Neural cell (in vitro differentiated cells): ENCODE measurements at regions not wholly inside any gene's neighbourhood (a gene's known extent, or its start where the extent isn't known, plus 50 kb on each side); places are given as distances from the start of the nearest gene placed in this dataset.

ENCODE experiments used
- H2AFZ ChIP-seq: fragments of 200-600, 300-800 bp; sonication (generic), shearing (Covaris generic); 2 replicates; pipeline ENCODE4 v1.6.0; 2014; ENCODE audit warnings: low read depth, mild to moderate bottlenecking, antibody characterized with exemption, low read length, moderate library complexity
- H3F3A ChIP-seq: fragments of 200-600 bp; shearing (Covaris generic); 2 replicates; pipeline ENCODE4 v1.6.1; 2016; ENCODE audit warnings: mild to moderate bottlenecking, moderate library complexity, mixed read lengths, antibody characterized with exemption, low read length; ENCODE audit not compliant: insufficient read depth, poor library complexity, severe bottlenecking
- H3K27ac ChIP-seq: fragments of 200-600, 300-800 bp; sonication (generic), shearing (Covaris generic); 2 replicates; pipeline ENCODE4 v1.5.1; 2014; ENCODE audit warnings: mild to moderate bottlenecking, low read length, moderate library complexity
- H3K27me3 ChIP-seq: fragments of 300-800, 200-600 bp; sonication (generic), shearing (Covaris generic); 2 replicates; pipeline ENCODE4 v1.6.0; 2014; ENCODE audit warnings: mild to moderate bottlenecking, low read depth, low read length, moderate library complexity; ENCODE audit not compliant: insufficient read depth
- H3K36me3 ChIP-seq: fragments of 300-800, 200-600 bp; sonication (generic), shearing (Covaris generic); 2 replicates; pipeline ENCODE4 v1.5.1; 2014; ENCODE audit warnings: mild to moderate bottlenecking, antibody characterized with exemption, low read length, moderate library complexity; ENCODE audit not compliant: insufficient read depth
- H3K4me2 ChIP-seq: fragments of 300-800, 200-600 bp; sonication (generic), shearing (Covaris generic); 2 replicates; pipeline ENCODE4 v1.6.0; 2014; ENCODE audit warnings: mild to moderate bottlenecking, low read length
- H3K4me3 ChIP-seq: fragments of 300-800, 200-600 bp; sonication (generic), shearing (Covaris generic); 2 replicates; pipeline ENCODE4 v1.5.1; 2014; ENCODE audit warnings: mild to moderate bottlenecking, low read length, moderate library complexity
- H3K79me2 ChIP-seq: fragments of 200-600 bp; shearing (Covaris generic); replicated peaks from 2 replicates; pipeline ENCODE4 v1.6.0; 2014; ENCODE audit warnings: mild to moderate bottlenecking, low read length, moderate library complexity; ENCODE audit not compliant: insufficient read depth
- H3K9ac ChIP-seq: fragments of 300-800, 200-600 bp; sonication (generic), shearing (Covaris generic); 2 replicates; pipeline ENCODE4 v1.6.1; 2016; ENCODE audit warnings: mild to moderate bottlenecking, low read length, mixed read lengths
- H3K9me2 ChIP-seq: fragments of 200-600 bp; shearing (Covaris generic); 2 replicates; pipeline ENCODE4 v1.6.1; 2016; ENCODE audit warnings: mild to moderate bottlenecking, low read length, mixed read lengths; ENCODE audit not compliant: insufficient read depth
- H3K9me3 ChIP-seq: fragments of 200-600, 300-800 bp; sonication (generic), shearing (Covaris generic); 2 replicates; pipeline ENCODE4 v1.6.1; 2016; ENCODE audit warnings: mild to moderate bottlenecking, mixed run types, low read length, moderate library complexity, mixed read lengths
- H4K20me1 ChIP-seq: fragments of 200-600 bp; shearing (Covaris generic); 2 replicates; pipeline ENCODE4 v1.6.1; 2016; ENCODE audit warnings: mild to moderate bottlenecking, mixed run types; ENCODE audit not compliant: insufficient read depth
- CTCF ChIP-seq: fragments of 450-650 bp; IDR thresholded peaks from 2 replicates; pipeline ENCODE4 v1.5.1; 2014; ENCODE audit warnings: antibody characterized with exemption, mild to moderate bottlenecking, moderate library complexity; ENCODE audit not compliant: poor library complexity, severe bottlenecking
- EP300 ChIP-seq: fragments of 450-650 bp; conservative IDR thresholded peaks from 2 replicates; pipeline ENCODE4 v1.6.1; 2014; ENCODE audit warnings: antibody characterized with exemption, mild to moderate bottlenecking, moderate library complexity; ENCODE audit not compliant: poor library complexity, severe bottlenecking
- EZH2 ChIP-seq: fragments of 200-600, 300-800 bp; shearing (Covaris generic), sonication (generic); IDR thresholded peaks from 2 replicates; pipeline ENCODE4 v1.6.1; 2014; ENCODE audit warnings: antibody characterized with exemption, low read length, borderline replicate concordance, mild to moderate bottlenecking; ENCODE audit not compliant: insufficient read depth, poor library complexity, severe bottlenecking
- MXI1 ChIP-seq: fragments of 450-650 bp; conservative IDR thresholded peaks from 2 replicates; pipeline ENCODE4 v1.6.1; 2014; ENCODE audit warnings: antibody characterized with exemption, mild to moderate bottlenecking; ENCODE audit not compliant: poor library complexity, severe bottlenecking
- POLR2AphosphoS5 ChIP-seq: IDR thresholded peaks from 2 replicates; pipeline ENCODE4 v1.6.1; 2012
- RAD21 ChIP-seq: fragments of 450-650 bp; conservative IDR thresholded peaks from 2 replicates; pipeline ENCODE4 v1.6.1; 2014; ENCODE audit warnings: antibody characterized with exemption, mild to moderate bottlenecking, moderate library complexity
- REST ChIP-seq: IDR thresholded peaks from 2 replicates; pipeline ENCODE4 v1.6.1; 2012; ENCODE audit warnings: borderline replicate concordance
- SMC3 ChIP-seq: fragments of 450-650 bp; conservative IDR thresholded peaks from 2 replicates; pipeline ENCODE4 v1.6.1; 2014; ENCODE audit warnings: antibody characterized with exemption, mild to moderate bottlenecking, moderate library complexity; ENCODE audit not compliant: poor library complexity
- TAF1 ChIP-seq: IDR thresholded peaks from 2 replicates; pipeline ENCODE4 v1.6.1; 2012; ENCODE audit warnings: low read depth

GRCh38 chr12:92089559-92089958 is 56.1 kb downstream of the BTG1 start:
- Histone ChIP-seq H3F3A (no peaks in the 10 kb centered on the region), H3K4me2 (no peak overlapping the region), H2AFZ (no peak overlapping the region), H3K27ac (no peak overlapping the region), H3K79me2 (no peaks in the 10 kb centered on the region), H3K4me3 (no peak overlapping the region), H3K36me3 (no peaks in the 10 kb centered on the region), H4K20me1 (no peaks in the 10 kb centered on the region), H3K9ac (no peak overlapping the region), H3K9me3 (no peaks in the 10 kb centered on the region), H3K9me2 (no peaks in the 10 kb centered on the region), H3K27me3 (no peaks in the 10 kb centered on the region)
- TF ChIP-seq POLR2AphosphoS5 (no peak), EP300 (no peak), MXI1 (no peak), SMC3 (no peak), REST (no peak), CTCF (no peak), TAF1 (no peak), EZH2 (no peak), RAD21 (no peak)

- TF ChIP-seq POLR2AphosphoS5 (no peak), SMC3 (no peak), CTCF (no peak), EP300 (no peak), MXI1 (no peak), RAD21 (no peak), EZH2 (no peak), REST (no peak), TAF1 (no peak)
- H3K27me3 ChIP-seq: no peaks in the 10 kb centered on the region
- H3K9me2 ChIP-seq: no peaks in the 10 kb centered on the region
- H3K27ac ChIP-seq: no peak overlapping the region
- H3K79me2 ChIP-seq: no peaks in the 10 kb centered on the region
- H4K20me1 ChIP-seq: no peaks in the 10 kb centered on the region
- no peak overlapping the region for H3K4me3 ChIP-seq
- H3K4me2 ChIP-seq: no peak overlapping the region
- no peak overlapping the region for H2AFZ ChIP-seq
- H3F3A ChIP-seq: no peaks in the 10 kb centered on the region
- H3K36me3 ChIP-seq: no peaks in the 10 kb centered on the region
- H3K9ac ChIP-seq: no peak overlapping the region
- H3K9me3 ChIP-seq: no peaks in the 10 kb centered on the region
Measured at GRCh38 chr12:92088805-92089204, 56.8 kb downstream of the BTG1 start.
